Uterus (tissue), 3 donors: ENCODE measurements at regions not wholly inside any gene's neighbourhood (a gene's known extent, or its start where the extent isn't known, plus 50 kb on each side); places are given as distances from the start of the nearest gene placed in this dataset.

Source experiments
- DNase-seq, 2 donors: peaks; one replicate each; pipeline ENCODE4 v3.0.0-alpha.2; 2019 to 2020
- H3K27ac ChIP-seq, 2 donors: fragments of 200-600 bp; sonication (generic); 1 replicate in 1 of 2; 2 replicates in 1 of 2; pipeline ENCODE4 v1.5.1; 2016 to 2018
- H3K27me3 ChIP-seq, 2 donors: fragments of 200-600 bp; sonication (generic); one replicate each; pipeline ENCODE4 v1.5.1; 2018 to 2019; ENCODE audit warnings: control low read depth in 1 of 2
- H3K36me3 ChIP-seq, 2 donors: fragments of 200-600 bp; sonication (generic); one replicate each; pipeline ENCODE4 v1.5.1; 2019; ENCODE audit warnings: control low read depth in 1 of 2
- H3K4me1 ChIP-seq, 2 donors: fragments of 200-600 bp; sonication (generic); one replicate each; pipeline ENCODE4 v1.5.1; 2018 to 2019; ENCODE audit warnings: control low read depth in 1 of 2
- H3K4me3 ChIP-seq, 2 donors: fragments of 200-600 bp; sonication (generic); 1 replicate in 1 of 2; 2 replicates in 1 of 2; pipeline ENCODE4 v1.5.1; 2018 to 2019; ENCODE audit warnings: mild to moderate bottlenecking in 1 of 2
- H3K9me3 ChIP-seq, 2 donors: fragments of 200-600 bp; sonication (generic); one replicate each; pipeline ENCODE4 v1.5.1; 2019; ENCODE audit warnings: control low read depth in 1 of 2
- CTCF ChIP-seq, 4 experiments: fragments of 200-600 bp in 2 of 4; fragments of 450-650 bp in 2 of 4; sonication (generic) in 2 of 4; IDR thresholded peaks; one replicate each; pipeline ENCODE4 v1.5.1; 2016 to 2019; ENCODE audit warnings: antibody characterized with exemption in 4 of 4, mild to moderate bottlenecking in 2 of 4, moderate library complexity in 1 of 4
- POLR2A ChIP-seq, 2 donors: fragments of 450-650 bp; IDR thresholded peaks; one replicate each; pipeline ENCODE4 v1.6.1; 2016; ENCODE audit warnings: antibody characterized with exemption in 2 of 2, mild to moderate bottlenecking in 1 of 2, moderate library complexity in 1 of 2
- intact Hi-C: fragments of 100-400 bp; cut with DNase I; formaldehyde crosslinking; loops from one replicate; pipeline ENCODE4 v1.15.1; 2023; ENCODE audit warnings: low total_unique reads
- donor health status: DM: yes; HTN: yes; CAD: no.

- no peaks in the 10 kb centered on the region for H3K9me3 ChIP-seq
- DNase-seq: no peak
- no peaks in the 10 kb centered on the region for H3K27me3 ChIP-seq
- intact Hi-C loops: no loop called here
- H3K4me1 ChIP-seq: no peaks in the 10 kb centered on the region
- no peak overlapping the region for H3K27ac ChIP-seq
- no peak for TF ChIP-seq POLR2A (IDR thresholded peaks at IDR 0.05)
- TF ChIP-seq CTCF (IDR thresholded peaks at IDR 0.05): no peak
- no peak overlapping the region for H3K4me3 ChIP-seq
- no peaks in the 10 kb centered on the region for H3K36me3 ChIP-seq
These were observed 1763.3 kb upstream of the MIR17HG start for GRCh38 chr13:89584058-89584620.

GRCh38 chr13:89602655-89603054 is 1744.8 kb upstream of the MIR17HG start:
- no peak for DNase-seq
- Histone ChIP-seq H3K27me3 (no peaks in the 10 kb centered on the region), H3K9me3 (no peaks in the 10 kb centered on the region), H3K27ac (no peak overlapping the region), H3K36me3 (no peaks in the 10 kb centered on the region), H3K4me1 (no peaks in the 10 kb centered on the region), H3K4me3 (no peak overlapping the region)
- intact Hi-C loops: no loop called here
- no peak for TF ChIP-seq POLR2A (IDR thresholded peaks at IDR 0.05)
- TF ChIP-seq CTCF (IDR thresholded peaks at IDR 0.05): no peak

- Histone ChIP-seq H3K36me3 (no peaks in the 10 kb centered on the region), H3K9me3 (no peaks in the 10 kb centered on the region)
- no peak for DNase-seq
These were observed 1744.3 kb upstream of the MIR17HG start for GRCh38 chr13:89603187-89603586.

GRCh38 chr13:89609318-89609717 is 1738.2 kb upstream of the MIR17HG start:
- intact Hi-C loops: no loop called here
- H3K27me3 ChIP-seq: no peaks in the 10 kb centered on the region
- DNase-seq: no peak
- H3K36me3 ChIP-seq: no peaks in the 10 kb centered on the region
- no peaks in the 10 kb centered on the region for H3K4me1 ChIP-seq
- no peak overlapping the region for H3K4me3 ChIP-seq
- no peak for TF ChIP-seq CTCF (IDR thresholded peaks at IDR 0.05)
- no peak overlapping the region for H3K27ac ChIP-seq
- H3K9me3 ChIP-seq: no peaks in the 10 kb centered on the region

More at GRCh38 chr13:89603187-89603586, 1744.3 kb upstream of the MIR17HG start:
- H3K4me3 ChIP-seq: no peak overlapping the region
- intact Hi-C loops: no loop called here
- no peaks in the 10 kb centered on the region for H3K4me1 ChIP-seq
- no peak overlapping the region for H3K27ac ChIP-seq
- no peak for TF ChIP-seq POLR2A (IDR thresholded peaks at IDR 0.05)
- TF ChIP-seq CTCF (IDR thresholded peaks at IDR 0.05): no peak
- H3K27me3 ChIP-seq: no peaks in the 10 kb centered on the region

- intact Hi-C loops: no loop called here
- Histone ChIP-seq H3K27ac (no peak overlapping the region), H3K4me1 (no peaks in the 10 kb centered on the region), H3K27me3 (no peaks in the 10 kb centered on the region), H3K9me3 (no peaks in the 10 kb centered on the region), H3K36me3 (no peaks in the 10 kb centered on the region), H3K4me3 (no peak overlapping the region)
- no peak for DNase-seq
- TF ChIP-seq CTCF (IDR thresholded peaks at IDR 0.05) (no peak), POLR2A (IDR thresholded peaks at IDR 0.05) (no peak)
These were observed 1737.2 kb upstream of the MIR17HG start for GRCh38 chr13:89610331-89610730.
